ENCODE measurements at regions not wholly inside any gene's neighbourhood (a gene's known extent, or its start where the extent isn't known, plus 50 kb on each side); places are given as distances from the start of the nearest gene placed in this dataset.
"Not testable (repeated sequence)": the region's sequence is repeated elsewhere in the genome, so short reads cannot be mapped to it uniquely, and the experiment has no call there.

GRCh38 chr5:56685503-56686217 is 129.7 kb upstream of the MAP3K1 start:
- DNase-seq = no peak

DNA sequence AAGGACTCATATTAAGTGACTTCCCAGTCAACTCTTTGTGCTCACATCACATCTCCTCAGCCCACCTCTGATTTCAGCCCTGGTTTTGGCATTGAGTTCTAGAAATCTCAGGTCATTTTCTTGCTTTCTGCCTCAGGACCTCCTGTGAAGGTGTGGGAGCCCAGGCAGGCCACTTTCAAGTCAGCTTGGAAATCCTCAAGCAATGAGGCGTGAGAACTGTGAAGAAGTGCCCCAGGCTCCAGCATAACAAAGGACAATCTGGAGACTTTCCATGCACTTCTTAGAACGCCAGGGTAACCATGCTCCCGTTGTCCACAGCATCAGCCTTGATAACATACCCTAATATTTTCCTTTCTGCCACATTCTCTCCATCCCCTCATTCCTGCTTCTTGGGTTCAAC is 131.2 kb upstream of the MAP3K1 start:
- no peak for DNase-seq

- no peak for DNase-seq
Observed at GRCh38 chr5:56683733-56684132, 131.6 kb upstream of the MAP3K1 start.

- no peak for DNase-seq
Observed at GRCh38 chr5:56683281-56683680, 132.1 kb upstream of the MAP3K1 start.

DNA sequence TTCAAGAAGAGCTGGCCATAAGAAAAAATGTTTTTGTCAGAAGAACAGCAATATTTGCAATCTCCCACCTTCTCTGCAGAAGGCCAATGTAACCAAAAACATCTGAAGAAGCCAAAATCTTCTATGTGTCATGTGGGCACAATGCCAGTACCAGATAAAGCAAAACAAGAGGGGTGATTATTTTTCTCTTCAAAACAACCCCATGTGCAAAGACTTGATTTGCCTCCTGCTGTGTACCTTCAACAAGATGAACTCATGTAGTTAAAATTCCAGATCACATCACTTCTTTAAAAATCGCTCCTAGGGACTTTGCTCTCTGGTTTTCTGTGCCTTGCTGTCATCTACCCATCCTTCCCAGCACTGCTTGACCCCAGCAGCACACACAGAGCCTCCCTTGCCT is 134.0 kb upstream of the MAP3K1 start:
- no peak for DNase-seq

GRCh38 chr5:56680731-56681130 is 134.6 kb upstream of the MAP3K1 start:
- DNase-seq = no peak

- no peak for DNase-seq
Observed at GRCh38 chr5:56677690-56678305, 137.6 kb upstream of the MAP3K1 start.

DNA sequence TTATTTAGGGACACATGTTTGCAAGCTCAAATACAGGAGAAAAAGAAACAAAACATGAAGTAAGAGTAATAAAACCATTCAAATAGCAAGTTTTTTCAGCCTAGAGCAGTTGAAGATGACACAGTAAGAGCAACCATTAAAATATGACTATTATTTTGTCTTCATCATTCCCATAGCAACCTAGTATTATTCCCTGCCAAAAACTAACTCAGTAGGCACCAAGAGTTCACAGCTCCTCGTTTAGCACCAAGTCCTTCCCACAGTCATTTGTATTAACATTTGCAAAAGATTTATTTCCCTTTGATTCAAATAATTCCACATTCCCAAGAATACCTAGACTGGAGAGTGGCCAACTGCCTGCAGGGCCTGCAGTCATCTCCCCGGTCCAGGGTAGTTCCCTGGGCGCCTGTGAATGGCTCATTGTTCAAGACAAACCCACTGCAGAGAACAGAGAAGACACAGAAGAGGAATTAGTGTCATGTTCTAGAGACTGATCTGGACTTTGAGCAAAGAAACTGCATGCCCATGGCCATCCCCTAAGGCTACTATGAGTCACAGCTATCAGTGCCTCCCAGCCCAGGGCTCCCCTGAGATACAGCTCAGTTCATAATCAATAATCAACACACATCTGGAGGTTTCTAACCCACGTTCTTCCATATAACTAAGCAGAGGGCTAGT is 139.1 kb upstream of the MAP3K1 start:
- DNase-seq = no peak

DNA sequence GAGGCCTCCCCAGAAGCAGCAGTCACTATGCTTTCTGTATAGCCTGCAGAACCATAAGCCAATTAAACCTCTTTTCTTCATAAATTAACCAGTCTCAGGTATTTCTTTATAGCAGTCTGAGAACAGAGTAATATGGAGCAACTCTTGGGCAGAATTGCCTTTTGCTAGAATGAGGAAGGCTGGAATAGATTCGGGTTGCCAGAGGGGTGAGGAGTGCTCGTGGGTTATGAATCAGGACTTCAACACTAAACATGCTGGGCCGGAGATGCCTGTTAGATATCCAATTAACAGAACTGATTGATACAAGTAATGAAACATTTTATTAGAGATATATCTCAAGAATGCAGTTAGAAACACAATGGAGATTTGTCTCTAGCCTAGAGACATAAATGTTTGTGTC is 140.9 kb upstream of the MAP3K1 start:
- DNase-seq = no peak

DNA sequence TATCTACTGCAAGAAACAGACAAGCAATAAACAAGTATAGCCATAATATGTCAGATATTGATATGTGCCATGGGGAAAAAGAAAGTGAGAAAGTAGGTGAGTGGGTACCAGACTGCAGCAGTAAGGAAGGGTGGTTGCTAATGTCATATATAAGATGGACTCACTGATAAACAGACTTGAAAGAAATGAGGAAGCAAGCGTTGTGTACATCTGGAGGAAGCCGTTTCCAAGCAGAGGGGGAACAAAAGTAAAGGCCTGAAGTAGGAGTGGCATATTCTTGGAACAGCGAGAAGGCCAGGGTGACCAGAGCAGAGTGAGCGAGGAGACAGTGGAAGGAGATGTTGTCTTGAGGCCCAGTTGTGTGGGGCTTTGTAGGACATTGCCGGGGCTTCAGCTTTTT is 142.2 kb upstream of the MAP3K1 start:
- no peak for DNase-seq

- no peak for DNase-seq
Observed at GRCh38 chr5:56671571-56671970, 143.8 kb upstream of the MAP3K1 start.

GRCh38 chr5:56670916-56671315 is 144.4 kb upstream of the MAP3K1 start:
- DNase-seq = no peak

DNA sequence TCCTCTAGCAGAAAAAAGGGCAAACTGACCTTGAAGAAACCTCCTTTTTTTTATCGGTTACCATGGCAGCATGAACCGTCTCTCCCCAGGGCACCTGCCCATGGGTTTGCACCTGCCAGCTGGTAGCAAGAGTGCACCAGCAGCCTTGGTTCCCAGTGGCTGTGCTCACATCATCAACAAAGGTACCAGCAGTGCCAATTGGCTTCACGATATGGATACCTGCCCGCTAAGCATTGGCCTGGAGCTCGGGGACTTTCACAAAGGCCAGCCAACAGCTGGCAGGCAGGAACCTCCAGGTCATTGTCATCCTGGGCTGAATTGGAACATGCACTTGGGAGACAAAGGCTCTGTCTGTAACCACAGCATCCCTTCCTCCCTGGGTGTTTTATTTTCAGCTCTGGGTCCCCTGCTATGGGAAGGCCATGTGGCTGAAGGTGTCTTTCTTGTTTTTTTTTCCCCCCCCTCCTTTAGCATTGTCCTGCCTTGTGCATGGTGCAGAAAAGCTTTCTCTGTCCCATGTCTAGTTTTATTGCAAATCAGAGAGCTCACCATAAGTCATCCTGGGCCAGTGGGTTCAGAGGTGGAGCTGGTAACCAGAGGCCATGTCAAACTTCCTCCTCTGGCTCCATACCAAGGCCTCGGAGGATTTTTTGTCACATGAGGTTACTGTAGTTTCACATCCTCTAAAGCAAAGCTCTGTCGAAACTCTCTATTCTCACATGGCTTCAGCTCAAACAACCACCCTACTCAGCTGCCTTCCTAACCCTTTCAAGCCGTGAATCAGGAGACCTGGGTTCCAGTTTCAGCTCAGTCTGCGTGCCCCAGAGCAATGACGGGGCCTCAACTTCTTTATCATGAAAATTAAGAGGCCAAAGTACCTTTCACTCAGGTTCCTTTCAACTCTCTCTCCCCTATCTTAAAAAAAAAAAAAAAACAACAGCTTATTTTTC is 145.5 kb upstream of the MAP3K1 start:
- DNase-seq = peak; percentile 11

DNA sequence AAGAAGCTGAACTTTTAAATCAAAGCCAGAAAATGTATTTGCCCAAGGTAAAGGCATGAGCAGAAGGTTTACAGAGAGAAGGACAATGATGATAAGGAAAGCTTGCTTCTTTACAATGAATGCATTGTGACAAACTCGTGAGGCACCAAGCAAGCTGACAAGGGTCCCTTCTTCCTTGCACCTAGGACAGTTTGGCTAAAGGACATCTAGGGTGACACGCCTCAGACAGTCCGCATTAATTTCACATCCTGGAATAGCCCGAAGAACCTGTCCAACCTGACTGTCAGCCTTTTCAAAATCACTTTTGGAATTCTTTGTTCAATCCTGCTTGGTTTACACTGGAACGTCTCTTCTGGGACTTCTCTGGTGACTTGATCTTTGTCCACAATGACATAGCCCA is 146.4 kb upstream of the MAP3K1 start:
- no peak for DNase-seq

DNA sequence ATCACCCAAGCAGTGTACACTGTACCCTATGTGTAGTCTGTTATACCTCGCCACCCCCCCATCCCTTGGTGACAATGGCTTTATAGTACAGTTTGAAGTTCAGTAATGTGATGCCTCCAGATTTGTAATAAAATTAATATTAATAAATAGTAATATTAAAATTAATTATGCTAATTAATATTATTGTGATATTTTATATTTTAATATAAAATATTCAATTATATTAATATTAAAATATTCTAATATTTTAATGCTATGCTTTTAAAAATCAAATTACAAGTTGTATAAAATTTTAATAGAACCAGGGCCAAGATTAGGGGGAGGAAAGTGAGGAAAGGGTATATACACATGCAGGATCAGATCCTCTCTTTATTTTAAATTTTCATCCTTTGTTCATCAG is 147.7 kb upstream of the MAP3K1 start:
- DNase-seq = no peak

- DNase-seq = no peak
Observed at GRCh38 chr5:56666901-56667300, 148.4 kb upstream of the MAP3K1 start.

DNA sequence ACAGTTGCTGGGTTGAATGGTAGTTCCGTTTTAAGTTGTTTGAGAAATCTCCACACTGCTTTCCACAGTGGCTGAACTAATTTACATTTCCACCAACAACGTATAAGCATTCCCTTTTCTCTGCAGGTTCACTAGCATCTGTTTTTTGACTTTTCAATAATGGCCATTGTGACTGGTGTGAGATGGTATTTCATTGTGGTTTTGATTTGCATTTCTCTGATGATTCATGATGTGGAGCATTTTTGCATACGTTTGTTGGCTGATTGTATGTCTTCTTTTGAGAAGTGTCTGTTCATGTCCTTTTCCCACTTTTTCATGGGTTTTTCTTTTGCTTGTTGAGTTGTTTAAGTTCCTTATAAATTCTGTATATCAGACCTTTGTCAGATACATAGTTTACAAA is 150.2 kb upstream of the MAP3K1 start:
- not testable (repeated sequence) for DNase-seq

GRCh38 chr5:56664025-56664424 is 151.3 kb upstream of the MAP3K1 start:
- DNase-seq = no peak

DNA sequence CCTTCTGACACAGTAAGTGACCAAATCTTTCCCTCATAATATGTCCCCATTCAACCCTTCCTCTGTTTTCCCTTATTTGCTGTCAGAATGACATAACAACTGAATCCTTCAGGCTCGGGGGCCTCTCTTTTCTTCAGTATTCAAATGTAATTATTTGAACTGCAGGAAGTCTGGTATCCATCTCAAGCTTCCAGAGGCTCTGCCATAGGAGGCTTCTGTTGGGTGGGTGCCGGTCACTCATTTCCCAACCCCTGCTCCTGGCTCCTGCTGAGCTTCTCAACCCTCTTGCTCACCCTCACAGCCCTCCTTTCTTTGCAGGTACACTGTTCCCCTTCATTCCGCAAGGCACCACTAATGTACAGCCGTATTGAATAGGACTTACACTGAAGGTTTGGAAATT is 151.8 kb upstream of the MAP3K1 start:
- DNase-seq = no peak

- DNase-seq = no peak
Observed at GRCh38 chr5:56662893-56663292, 152.5 kb upstream of the MAP3K1 start.

GRCh38 chr5:56659971-56660370 is 155.4 kb upstream of the MAP3K1 start:
- DNase-seq = no peak

DNA sequence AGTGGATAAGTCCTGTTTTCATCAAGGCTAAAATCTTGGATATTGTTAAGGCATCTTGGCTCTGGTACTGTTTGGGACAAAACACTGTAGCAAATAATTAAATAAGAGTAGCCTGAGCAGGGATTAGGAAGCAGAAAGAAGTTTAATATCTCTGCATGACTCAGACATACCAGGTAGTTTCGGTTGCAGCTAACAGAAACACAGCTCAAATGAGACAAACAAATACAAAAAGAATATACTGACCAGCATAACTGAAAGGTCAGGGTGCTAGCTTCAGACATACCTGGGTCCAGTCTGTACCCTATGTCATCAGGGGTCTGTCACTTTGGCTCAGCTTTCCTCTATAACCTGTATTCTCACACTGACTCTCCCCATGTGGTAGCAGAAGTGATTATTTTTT is 156.4 kb upstream of the MAP3K1 start:
- no peak for DNase-seq
